Vagina (tissue), 2 donors: ENCODE measurements at regions not wholly inside any gene's neighbourhood (a gene's known extent, or its start where the extent isn't known, plus 50 kb on each side); places are given as distances from the start of the nearest gene placed in this dataset.

ENCODE experiments used
- DNase-seq, 2 donors: peaks; one replicate each; pipeline ENCODE4 v3.0.0-alpha.2; 2017; ENCODE audit errors: extremely low spot score in 2 of 2
- H3K27ac ChIP-seq: fragments of 200-600 bp; sonication (generic); one replicate; pipeline ENCODE4 v1.5.1; 2019
- H3K27me3 ChIP-seq: fragments of 200-600 bp; sonication (generic); one replicate; pipeline ENCODE4 v1.5.1; 2019
- H3K36me3 ChIP-seq, 2 donors: fragments of 200-600 bp; sonication (generic); one replicate each; pipeline ENCODE4 v1.5.1; 2017 to 2019
- H3K4me1 ChIP-seq: fragments of 200-600 bp; sonication (generic); one replicate; pipeline ENCODE4 v1.5.1; 2019
- H3K4me3 ChIP-seq, 2 donors: fragments of 200-600 bp; sonication (generic); 1 replicate in 1 of 2; 2 replicates in 1 of 2; pipeline ENCODE4 v1.5.1; 2016 to 2019
- H3K9me3 ChIP-seq: fragments of 200-600 bp; sonication (generic); one replicate; pipeline ENCODE4 v1.5.1; 2019
- CTCF ChIP-seq, 3 experiments: fragments of 450-650 bp in 2 of 3; fragments of 200-600 bp in 1 of 3; sonication (generic) in 1 of 3; IDR thresholded peaks; one replicate each; pipeline ENCODE4 v1.5.1; 2017 to 2019; ENCODE audit warnings: antibody characterized with exemption in 3 of 3, mild to moderate bottlenecking in 2 of 3, moderate library complexity in 2 of 3
- POLR2A ChIP-seq, 2 donors: fragments of 450-650 bp; IDR thresholded peaks; one replicate each; pipeline ENCODE4 v1.6.1; 2017; ENCODE audit warnings: antibody characterized with exemption in 2 of 2, mild to moderate bottlenecking in 2 of 2, moderate library complexity in 2 of 2
- POLR2AphosphoS5 ChIP-seq, 2 donors: sonication (generic); formaldehyde crosslinking; IDR thresholded peaks; one replicate each; pipeline ENCODE4 v1.9.0; 2017; ENCODE audit warnings: antibody characterized with exemption in 2 of 2, mild to moderate bottlenecking in 2 of 2, low read depth in 1 of 2; ENCODE audit not compliant: insufficient read depth in 1 of 2
- intact Hi-C: fragments of 100-400 bp; cut with DNase I; formaldehyde crosslinking; loops from one replicate; pipeline ENCODE4 v1.15.1; 2023

- intact Hi-C loops = no loop called here
- Histone ChIP-seq H3K36me3 (no peaks in the 10 kb centered on the region), H3K27ac (no peak overlapping the region), H3K4me1 (no peaks in the 10 kb centered on the region), H3K4me3 (no peak overlapping the region), H3K9me3 (no peaks in the 10 kb centered on the region), H3K27me3 (no peaks in the 10 kb centered on the region)
- TF ChIP-seq POLR2AphosphoS5 (IDR thresholded peaks at IDR 0.05; ENCODE audit: insufficient read depth in 1 of 2, low read depth in 1 of 2) (no peak), POLR2A (IDR thresholded peaks at IDR 0.05) (no peak), CTCF (IDR thresholded peaks at IDR 0.05) (no peak)
- no peak for DNase-seq
Observed at GRCh38 chr3:164380156-164380555, 698.1 kb downstream of the SI start.

- H3K36me3 ChIP-seq = no peaks in the 10 kb centered on the region
- no peak overlapping the region for H3K27ac ChIP-seq
- intact Hi-C loops = no loop called here
- no peaks in the 10 kb centered on the region for H3K27me3 ChIP-seq
- H3K9me3 ChIP-seq = no peaks in the 10 kb centered on the region
- no peak overlapping the region for H3K4me3 ChIP-seq
- no peaks in the 10 kb centered on the region for H3K4me1 ChIP-seq
- TF ChIP-seq POLR2AphosphoS5 (IDR thresholded peaks at IDR 0.05; ENCODE audit: insufficient read depth in 1 of 2, low read depth in 1 of 2) (no peak), CTCF (IDR thresholded peaks at IDR 0.05) (no peak), POLR2A (IDR thresholded peaks at IDR 0.05) (no peak)
- no peak for DNase-seq
Observed at GRCh38 chr3:164377466-164377865, 700.8 kb downstream of the SI start.

GRCh38 chr3:164375995-164376394, 702.3 kb downstream of the SI start:
- Histone ChIP-seq H3K27me3 (no peaks in the 10 kb centered on the region), H3K27ac (no peak overlapping the region), H3K36me3 (no peaks in the 10 kb centered on the region), H3K4me1 (no peaks in the 10 kb centered on the region), H3K9me3 (no peaks in the 10 kb centered on the region), H3K4me3 (no peak overlapping the region)
- intact Hi-C loops = no loop called here
- no peak for TF ChIP-seq POLR2AphosphoS5 (IDR thresholded peaks at IDR 0.05; ENCODE audit: insufficient read depth in 1 of 2, low read depth in 1 of 2)
- no peak for TF ChIP-seq CTCF (IDR thresholded peaks at IDR 0.05)
- no peak for TF ChIP-seq POLR2A (IDR thresholded peaks at IDR 0.05)
- DNase-seq = no peak

- Histone ChIP-seq H3K4me1 (no peaks in the 10 kb centered on the region), H3K4me3 (no peak overlapping the region), H3K27me3 (no peaks in the 10 kb centered on the region), H3K36me3 (no peaks in the 10 kb centered on the region), H3K9me3 (no peaks in the 10 kb centered on the region), H3K27ac (no peak overlapping the region)
- TF ChIP-seq CTCF (IDR thresholded peaks at IDR 0.05) (no peak), POLR2AphosphoS5 (IDR thresholded peaks at IDR 0.05; ENCODE audit: insufficient read depth in 1 of 2, low read depth in 1 of 2) (no peak), POLR2A (IDR thresholded peaks at IDR 0.05) (no peak)
- intact Hi-C loops = no loop called here
- DNase-seq = no peak
Observed at GRCh38 chr3:164375538-164375937, 702.8 kb downstream of the SI start.

- Histone ChIP-seq H3K9me3 (no peaks in the 10 kb centered on the region), H3K4me3 (no peak overlapping the region), H3K27me3 (no peaks in the 10 kb centered on the region), H3K36me3 (no peaks in the 10 kb centered on the region), H3K27ac (no peak overlapping the region), H3K4me1 (no peaks in the 10 kb centered on the region)
- TF ChIP-seq POLR2AphosphoS5 (IDR thresholded peaks at IDR 0.05; ENCODE audit: insufficient read depth in 1 of 2, low read depth in 1 of 2) = no peak
- no peak for TF ChIP-seq POLR2A (IDR thresholded peaks at IDR 0.05)
- no peak for TF ChIP-seq CTCF (IDR thresholded peaks at IDR 0.05)
- no peak for DNase-seq
- intact Hi-C loops = no loop called here
Observed at GRCh38 chr3:164371681-164372080, 706.6 kb downstream of the SI start.
